ENCODE measurements at regions not wholly inside any gene's neighbourhood (a gene's known extent, or its start where the extent isn't known, plus 50 kb on each side); places are given as distances from the start of the nearest gene placed in this dataset.

DNA sequence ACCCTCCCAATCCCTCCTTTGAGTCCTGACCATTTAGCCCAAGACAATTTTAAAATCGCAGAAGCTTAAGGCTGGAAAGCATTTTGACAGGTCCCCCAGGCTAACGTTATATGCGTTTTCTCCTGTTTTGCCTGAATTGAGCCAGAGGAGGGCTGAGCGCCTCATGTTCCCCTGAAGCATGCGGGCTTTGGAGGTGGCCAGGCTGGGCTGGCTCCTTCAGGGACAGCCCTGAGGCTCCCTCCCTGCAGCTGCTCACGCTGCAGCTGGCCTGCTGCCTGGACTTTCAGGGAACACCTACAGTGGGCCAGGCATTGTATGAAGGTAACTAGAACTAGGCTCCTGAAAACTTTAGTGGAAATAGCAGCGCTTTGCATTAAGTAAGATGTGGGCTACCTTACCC lies 179.2 kb downstream of the ACKR3 start:
- no peak for TF ChIP-seq EZH2 (conservative IDR thresholded peaks at IDR 0.05; ENCODE audit: low read depth, low read length)
- TF ChIP-seq ZNF557 (CRISPR knock-in tag; IDR thresholded peaks at IDR 0.05) = no peak
- TF ChIP-seq, protein P1, sequence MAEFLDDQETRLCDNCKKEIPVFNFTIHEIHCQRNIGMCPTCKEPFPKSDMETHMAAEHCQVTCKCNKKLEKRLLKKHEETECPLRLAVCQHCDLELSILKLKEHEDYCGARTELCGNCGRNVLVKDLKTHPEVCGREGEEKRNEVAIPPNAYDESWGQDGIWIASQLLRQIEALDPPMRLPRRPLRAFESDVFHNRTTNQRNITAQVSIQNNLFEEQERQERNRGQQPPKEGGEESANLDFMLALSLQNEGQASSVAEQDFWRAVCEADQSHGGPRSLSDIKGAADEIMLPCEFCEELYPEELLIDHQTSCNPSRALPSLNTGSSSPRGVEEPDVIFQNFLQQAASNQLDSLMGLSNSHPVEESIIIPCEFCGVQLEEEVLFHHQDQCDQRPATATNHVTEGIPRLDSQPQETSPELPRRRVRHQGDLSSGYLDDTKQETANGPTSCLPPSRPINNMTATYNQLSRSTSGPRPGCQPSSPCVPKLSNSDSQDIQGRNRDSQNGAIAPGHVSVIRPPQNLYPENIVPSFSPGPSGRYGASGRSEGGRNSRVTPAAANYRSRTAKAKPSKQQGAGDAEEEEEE (CRISPR knock-in tag; IDR thresholded peaks at IDR 0.05; ENCODE audit: borderline replicate concordance) = no peak
- TF ChIP-seq HNF1B (CRISPR knock-in tag; IDR thresholded peaks at IDR 0.05) = no peak
- no peak for TF ChIP-seq ZNF331 (CRISPR knock-in tag; IDR thresholded peaks at IDR 0.05)
- no peak for TF ChIP-seq AKNA (CRISPR knock-in tag; IDR thresholded peaks at IDR 0.05; ENCODE audit: borderline replicate concordance)
- no peak for TF ChIP-seq FOXA3 (CRISPR knock-in tag; IDR thresholded peaks at IDR 0.05)
- no peak for TF ChIP-seq ZNF337 (CRISPR knock-in tag; IDR thresholded peaks at IDR 0.05; ENCODE audit: borderline replicate concordance, low read depth)
- no peak for TF ChIP-seq HMG20A (CRISPR knock-in tag; IDR thresholded peaks at IDR 0.05; ENCODE audit: borderline replicate concordance)
- no peak for TF ChIP-seq EEA1 (CRISPR knock-in tag; IDR thresholded peaks at IDR 0.05; ENCODE audit: borderline replicate concordance)
- TF ChIP-seq NFKBIZ (CRISPR knock-in tag; IDR thresholded peaks at IDR 0.05) = no peak
- TF ChIP-seq GABPA (IDR thresholded peaks at IDR 0.05; ENCODE audit: low read depth, low read length) = no peak
- TF ChIP-seq GABPA (CRISPR knock-in tag; IDR thresholded peaks at IDR 0.05; ENCODE audit: low read depth) = no peak
- TF ChIP-seq ISX (CRISPR knock-in tag; conservative IDR thresholded peaks at IDR 0.05) = no peak
- no peak for TF ChIP-seq ZBTB46 (CRISPR knock-in tag; IDR thresholded peaks at IDR 0.05; ENCODE audit: borderline replicate concordance)
- Histone ChIP-seq H3K4me3 (replicated peaks in 1 of 3; ENCODE audit: insufficient read depth in 1 of 3, low read depth in 2 of 3, low read length in 3 of 3) (no peak overlapping the region), H3K36me3 (replicated peaks in 1 of 2; ENCODE audit: control insufficient read depth in 1 of 2, insufficient read depth in 2 of 2, low read length in 2 of 2) (no peaks in the 10 kb centered on the region), H3K9ac (ENCODE audit: insufficient read depth, low read depth, low read length) (no peak overlapping the region), H3K79me2 (ENCODE audit: insufficient read depth, low read length) (no peaks in the 10 kb centered on the region), H2AFZ (ENCODE audit: low read length) (no peak overlapping the region), H3K9me3 (ENCODE audit: low read length) (no peaks in the 10 kb centered on the region), H3K27me3 (ENCODE audit: control insufficient read depth in 1 of 2, insufficient read depth in 2 of 2, low read length in 2 of 2) (peaks cover 2 to 24% of the 10 kb centered on the region in 2 experiments; a peak in 3 of 5 replicates), H3K27ac (ENCODE audit: extremely low read length, insufficient read depth, low read length) (no peak overlapping the region), H3K4me1 (ENCODE audit: insufficient read depth, low read length) (no peaks in the 10 kb centered on the region), H3K4me2 (ENCODE audit: low read depth, low read length) (no peak overlapping the region), H4K20me1 (ENCODE audit: insufficient read depth, low read length) (no peaks in the 10 kb centered on the region)
- WGBS (ENCODE audit: low lambda C conversion rate) = 40% methylated on average over 5 of the region's 7 CpGs
- in situ Hi-C loops (cut with HindIII; ENCODE audit: extremely low pct_ligation_motif_present, low pct_unique_long_range_greater_than_20kb) = no loop called here
- intact Hi-C loops (cut with micrococcal nuclease; ENCODE audit: unreplicated experiment) = no loop called here
- FAIRE-seq (no peak), DNase-seq (ENCODE audit: low spot score) (no peak), ATAC-seq (no peak)
- ChIA-PET POLR2A (no interaction called here), CTCF (ENCODE audit: low intra/inter-chr PET ratio, low total read pairs) (no interaction called here)
- BruUV-seq (replicated peaks) = no TSS peak

All from HepG2 (cell line).